ENCODE measurements at regions not wholly inside any gene's neighbourhood (a gene's known extent, or its start where the extent isn't known, plus 50 kb on each side); places are given as distances from the start of the nearest gene placed in this dataset.

- no peak for TF ChIP-seq POLR2AphosphoS5 (IDR thresholded peaks at IDR 0.05)
- TF ChIP-seq, protein P1, sequence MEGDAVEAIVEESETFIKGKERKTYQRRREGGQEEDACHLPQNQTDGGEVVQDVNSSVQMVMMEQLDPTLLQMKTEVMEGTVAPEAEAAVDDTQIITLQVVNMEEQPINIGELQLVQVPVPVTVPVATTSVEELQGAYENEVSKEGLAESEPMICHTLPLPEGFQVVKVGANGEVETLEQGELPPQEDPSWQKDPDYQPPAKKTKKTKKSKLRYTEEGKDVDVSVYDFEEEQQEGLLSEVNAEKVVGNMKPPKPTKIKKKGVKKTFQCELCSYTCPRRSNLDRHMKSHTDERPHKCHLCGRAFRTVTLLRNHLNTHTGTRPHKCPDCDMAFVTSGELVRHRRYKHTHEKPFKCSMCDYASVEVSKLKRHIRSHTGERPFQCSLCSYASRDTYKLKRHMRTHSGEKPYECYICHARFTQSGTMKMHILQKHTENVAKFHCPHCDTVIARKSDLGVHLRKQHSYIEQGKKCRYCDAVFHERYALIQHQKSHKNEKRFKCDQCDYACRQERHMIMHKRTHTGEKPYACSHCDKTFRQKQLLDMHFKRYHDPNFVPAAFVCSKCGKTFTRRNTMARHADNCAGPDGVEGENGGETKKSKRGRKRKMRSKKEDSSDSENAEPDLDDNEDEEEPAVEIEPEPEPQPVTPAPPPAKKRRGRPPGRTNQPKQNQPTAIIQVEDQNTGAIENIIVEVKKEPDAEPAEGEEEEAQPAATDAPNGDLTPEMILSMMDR (IDR thresholded peaks at IDR 0.05): no peak
These were observed 529.4 kb upstream of the POT1 start for GRCh38 chr7:125459038-125459437.

Data from prostate gland (tissue), 2 donors.